ENCODE measurements at regions not wholly inside any gene's neighbourhood (a gene's known extent, or its start where the extent isn't known, plus 50 kb on each side); places are given as distances from the start of the nearest gene placed in this dataset.

DNA sequence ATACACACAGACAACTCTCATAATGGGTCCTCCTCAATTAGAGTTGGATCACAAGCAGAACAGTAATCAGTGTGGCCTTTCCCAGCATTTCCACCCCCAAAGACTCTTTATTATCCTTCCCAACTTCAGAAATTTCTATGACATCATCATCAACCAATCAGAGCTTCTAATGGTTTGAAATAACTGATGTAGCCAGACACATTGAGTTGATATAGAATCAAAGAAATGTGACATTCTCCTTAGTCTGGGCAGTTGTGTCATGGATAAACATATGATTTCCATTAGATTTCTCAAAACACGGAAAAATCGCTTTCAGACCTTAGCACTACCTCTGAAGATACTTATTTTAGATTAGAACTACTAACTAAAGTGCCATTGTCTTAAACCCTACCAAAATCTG is 75.7 kb upstream of the NFIB start:
- ATAC-seq (no peak), DNase-seq (no peak)
- no peaks in the 10 kb centered on the region for H3K9me3 ChIP-seq
- 89 to 94% (median 90%) methylated on average over 2 of the region's 2 CpGs for WGBS, 3 donors
- TF ChIP-seq, protein P1, sequence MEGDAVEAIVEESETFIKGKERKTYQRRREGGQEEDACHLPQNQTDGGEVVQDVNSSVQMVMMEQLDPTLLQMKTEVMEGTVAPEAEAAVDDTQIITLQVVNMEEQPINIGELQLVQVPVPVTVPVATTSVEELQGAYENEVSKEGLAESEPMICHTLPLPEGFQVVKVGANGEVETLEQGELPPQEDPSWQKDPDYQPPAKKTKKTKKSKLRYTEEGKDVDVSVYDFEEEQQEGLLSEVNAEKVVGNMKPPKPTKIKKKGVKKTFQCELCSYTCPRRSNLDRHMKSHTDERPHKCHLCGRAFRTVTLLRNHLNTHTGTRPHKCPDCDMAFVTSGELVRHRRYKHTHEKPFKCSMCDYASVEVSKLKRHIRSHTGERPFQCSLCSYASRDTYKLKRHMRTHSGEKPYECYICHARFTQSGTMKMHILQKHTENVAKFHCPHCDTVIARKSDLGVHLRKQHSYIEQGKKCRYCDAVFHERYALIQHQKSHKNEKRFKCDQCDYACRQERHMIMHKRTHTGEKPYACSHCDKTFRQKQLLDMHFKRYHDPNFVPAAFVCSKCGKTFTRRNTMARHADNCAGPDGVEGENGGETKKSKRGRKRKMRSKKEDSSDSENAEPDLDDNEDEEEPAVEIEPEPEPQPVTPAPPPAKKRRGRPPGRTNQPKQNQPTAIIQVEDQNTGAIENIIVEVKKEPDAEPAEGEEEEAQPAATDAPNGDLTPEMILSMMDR (IDR thresholded peaks at IDR 0.05) = no peak
- H3K36me3 ChIP-seq (ENCODE audit: insufficient read depth in 1 of 2, low read depth in 1 of 2) = no peaks in the 10 kb centered on the region
- no peak overlapping the region for H3K27ac ChIP-seq
- intact Hi-C loops (cut with DNase I) = no loop called here
- H3K27me3 ChIP-seq (ENCODE audit: insufficient read depth in 3 of 3, low read length in 2 of 3) = no peaks in the 10 kb centered on the region
- no peak overlapping the region for H3K4me3 ChIP-seq
- H3K4me1 ChIP-seq = peaks cover 9% of the 10 kb centered on the region

DNA sequence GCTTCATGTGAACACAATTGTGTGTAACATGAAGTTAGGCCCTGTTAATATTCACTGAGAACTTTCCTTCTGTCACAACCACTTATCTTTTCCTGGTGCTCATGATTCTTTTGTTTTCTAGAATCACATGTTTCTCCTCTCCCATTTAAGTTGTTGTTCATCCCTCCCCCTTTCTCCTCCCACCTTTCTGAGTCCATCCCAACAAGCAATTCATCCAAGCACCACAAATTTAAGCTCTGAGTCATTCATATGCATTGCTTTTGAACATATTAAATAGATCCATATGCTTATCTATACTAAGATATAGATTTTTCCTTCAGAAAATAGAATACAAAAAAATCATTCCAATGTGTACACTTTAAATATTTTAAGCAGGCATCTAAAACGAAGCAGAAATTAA is 75.2 kb upstream of the NFIB start:
- ATAC-seq (no peak), DNase-seq (no peak)
- Histone ChIP-seq H3K4me3 (no peak overlapping the region), H3K27ac (no peak overlapping the region), H3K27me3 (ENCODE audit: insufficient read depth in 3 of 3, low read length in 2 of 3) (no peaks in the 10 kb centered on the region), H3K9me3 (no peaks in the 10 kb centered on the region), H3K36me3 (ENCODE audit: insufficient read depth in 1 of 2, low read depth in 1 of 2) (no peaks in the 10 kb centered on the region), H3K4me1 (peaks cover 14% of the 10 kb centered on the region)
- intact Hi-C loops (cut with DNase I) = no loop called here
- TF ChIP-seq, protein P1 (IDR thresholded peaks at IDR 0.05) = no peak
- WGBS, 3 donors = 82 to 94% (median 90%) methylated on average over 1 of the region's 1 CpG

DNA sequence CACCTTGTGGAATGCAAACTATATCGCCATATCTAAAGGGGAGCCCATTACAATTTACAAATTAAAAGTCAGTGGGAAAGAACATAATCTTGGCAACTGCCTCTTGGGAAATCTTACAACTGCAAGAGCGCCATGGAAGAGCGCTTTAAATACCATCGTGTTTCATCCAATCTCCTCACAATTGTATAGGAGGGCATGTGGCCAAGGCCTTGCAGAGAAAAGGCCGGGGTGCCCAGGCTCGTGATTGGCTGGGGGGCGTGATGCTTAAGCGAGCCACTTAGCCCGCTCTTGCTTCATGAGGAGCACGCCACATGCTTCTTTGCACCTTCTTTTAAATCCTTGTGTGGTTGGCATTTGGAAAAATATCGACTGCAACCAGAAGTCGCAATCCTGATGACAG is 69.8 kb upstream of the NFIB start:
- Histone ChIP-seq H3K27me3 (ENCODE audit: insufficient read depth in 3 of 3, low read length in 2 of 3) (no peaks in the 10 kb centered on the region), H3K4me3 (peak overlapping the region; percentile 44), H3K27ac (peak overlapping the region; percentile 69), H3K36me3 (ENCODE audit: insufficient read depth in 1 of 2, low read depth in 1 of 2) (no peaks in the 10 kb centered on the region), H3K4me1 (peaks cover 16% of the 10 kb centered on the region), H3K9me3 (no peaks in the 10 kb centered on the region)
- intact Hi-C loops (cut with DNase I) = no loop called here
- DNase-seq (no peak), ATAC-seq (peak; percentile 53 to 62 (median 54))
- TF ChIP-seq, protein P1 (IDR thresholded peaks at IDR 0.05) = no peak
- WGBS, 3 donors = 33 to 42% (median 39%) methylated on average over 12 of the region's 12 CpGs

DNA sequence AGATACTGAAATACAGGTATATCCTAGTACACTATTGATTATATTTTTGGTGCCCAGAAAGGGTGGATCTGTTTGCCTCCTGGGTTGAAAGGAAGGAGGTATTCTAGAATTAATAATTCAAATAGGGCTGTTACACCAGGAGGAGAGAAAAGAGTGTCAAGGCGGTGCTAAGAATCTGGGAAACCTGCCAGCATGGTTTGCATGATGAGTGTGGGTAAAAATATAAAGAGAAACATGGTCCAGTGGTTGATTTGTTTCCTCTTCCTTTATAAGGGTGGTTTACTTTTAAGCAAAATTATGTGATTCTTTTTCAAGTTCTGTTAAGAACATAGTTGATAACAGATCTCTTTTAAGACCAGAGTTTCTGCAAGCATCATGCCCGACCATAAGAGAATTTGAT is 69.4 kb upstream of the NFIB start:
- TF ChIP-seq, protein P1 (IDR thresholded peaks at IDR 0.05) = no peak
- intact Hi-C loops (cut with DNase I) = no loop called here
- peaks cover 16% of the 10 kb centered on the region for H3K4me1 ChIP-seq
- DNase-seq (no peak), ATAC-seq (peak in 3 of 4 donors; percentile 71 to 88 (median 74))
- H3K27ac ChIP-seq = peak overlapping the region; percentile 69
- 19 to 41% (median 26%) methylated on average over 2 of the region's 2 CpGs for WGBS, 3 donors
- no peaks in the 10 kb centered on the region for H3K36me3 ChIP-seq (ENCODE audit: insufficient read depth in 1 of 2, low read depth in 1 of 2)
- H3K4me3 ChIP-seq = peak overlapping the region; percentile 44
- H3K27me3 ChIP-seq (ENCODE audit: insufficient read depth in 3 of 3, low read length in 2 of 3) = no peaks in the 10 kb centered on the region
- no peaks in the 10 kb centered on the region for H3K9me3 ChIP-seq

DNA sequence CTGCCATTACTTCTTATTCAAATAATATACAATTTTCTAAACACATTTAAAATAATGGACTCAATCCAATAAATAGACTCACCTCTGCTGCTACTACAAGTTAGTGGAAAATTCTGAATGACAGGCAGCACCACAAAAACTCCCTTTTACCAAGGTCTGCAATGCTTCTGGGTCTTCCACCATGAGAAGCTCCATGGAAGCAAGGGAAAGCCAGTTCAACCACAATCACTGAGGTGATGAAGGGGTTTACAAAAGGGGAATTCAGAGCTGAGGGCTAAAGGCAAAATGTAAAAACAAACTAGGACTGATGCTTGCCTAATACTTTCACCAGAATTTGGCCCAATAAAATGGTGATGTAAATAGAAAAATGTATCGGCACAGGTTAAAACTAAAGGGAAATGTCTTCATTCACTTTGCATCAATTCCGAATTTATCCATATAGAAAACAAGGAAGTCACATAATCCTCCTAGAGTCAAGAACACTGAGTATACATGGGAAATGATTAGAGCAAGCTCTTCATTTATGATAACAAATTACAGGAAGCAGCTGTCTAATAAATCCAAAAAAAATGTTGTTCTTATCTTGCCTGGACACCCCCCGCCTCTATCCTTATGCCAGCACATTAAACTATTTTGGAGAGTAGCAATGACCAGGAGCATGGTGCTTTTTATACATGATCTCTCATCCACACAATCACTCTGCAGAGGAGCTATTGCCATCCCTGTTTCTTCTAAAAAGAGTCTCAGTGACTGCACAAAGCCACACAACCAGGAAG is 66.3 kb upstream of the NFIB start:
- no peaks in the 10 kb centered on the region for H3K27me3 ChIP-seq (ENCODE audit: insufficient read depth in 3 of 3, low read length in 2 of 3)
- 74 to 87% (median 81%) methylated on average over 3 of the region's 3 CpGs for WGBS, 3 donors
- no peak overlapping the region for H3K27ac ChIP-seq
- DNase-seq (no peak), ATAC-seq (no peak)
- intact Hi-C loops (cut with DNase I) = no loop called here
- no peaks in the 10 kb centered on the region for H3K9me3 ChIP-seq
- TF ChIP-seq, protein P1 (IDR thresholded peaks at IDR 0.05) = no peak
- no peaks in the 10 kb centered on the region for H3K36me3 ChIP-seq (ENCODE audit: insufficient read depth in 1 of 2, low read depth in 1 of 2)
- H3K4me3 ChIP-seq = no peak overlapping the region
- peaks cover 16% of the 10 kb centered on the region for H3K4me1 ChIP-seq

Measured in psoas muscle (tissue), 7 donors.